H9 (cell line): ENCODE measurements at regions not wholly inside any gene's neighbourhood (a gene's known extent, or its start where the extent isn't known, plus 50 kb on each side); places are given as distances from the start of the nearest gene placed in this dataset.

ENCODE experiments used
- DNase-seq: peaks from one replicate; pipeline ENCODE4 v3.0.0-alpha.2; 2017
- H2AFZ ChIP-seq: one replicate; pipeline ENCODE4 v1.6.1; 2013; ENCODE audit warnings: mild to moderate bottlenecking, low read length, control low read depth, moderate library complexity
- H2AK5ac ChIP-seq: 2 replicates; pipeline ENCODE4 v1.6.1; 2013; ENCODE audit warnings: low read length, control low read depth, mixed read lengths; ENCODE audit not compliant: insufficient read length
- H2BK120ac ChIP-seq: one replicate; pipeline ENCODE4 v1.6.1; 2013; ENCODE audit warnings: low read depth, mild to moderate bottlenecking, low read length, control low read depth, inconsistent platforms; ENCODE audit not compliant: poor library complexity, severe bottlenecking
- H2BK12ac ChIP-seq: 2 replicates; pipeline ENCODE4 v1.6.1; 2013; ENCODE audit warnings: low read length, control low read depth, mixed read lengths, low read depth; ENCODE audit not compliant: insufficient read length
- H2BK15ac ChIP-seq: 2 replicates; pipeline ENCODE4 v1.6.1; 2013; ENCODE audit warnings: low read depth, low read length, control low read depth
- H2BK20ac ChIP-seq: one replicate; pipeline ENCODE4 v1.6.1; 2013; ENCODE audit warnings: low read depth, mild to moderate bottlenecking, low read length, control low read depth, inconsistent platforms; ENCODE audit not compliant: poor library complexity, severe bottlenecking
- H2BK5ac ChIP-seq: 2 replicates; pipeline ENCODE4 v1.6.1; 2013; ENCODE audit warnings: low read length, control low read depth, mixed read lengths; ENCODE audit not compliant: insufficient read length
- H3K14ac ChIP-seq: 2 replicates; pipeline ENCODE4 v1.6.1; 2013; ENCODE audit warnings: low read length, control low read depth; ENCODE audit not compliant: insufficient read depth
- H3K18ac ChIP-seq: 2 replicates; pipeline ENCODE4 v1.6.1; 2013; ENCODE audit warnings: low read depth, mild to moderate bottlenecking, mixed read lengths, low read length, control low read depth; ENCODE audit not compliant: insufficient read length
- H3K23ac ChIP-seq: 2 replicates; pipeline ENCODE4 v1.6.1; 2013; ENCODE audit warnings: low read length, control low read depth, mixed read lengths, low read depth; ENCODE audit not compliant: insufficient read length
- H3K23me2 ChIP-seq: 2 replicates; pipeline ENCODE4 v1.6.1; 2013; ENCODE audit warnings: low read depth, mild to moderate bottlenecking, mixed read lengths, low read length, control low read depth; ENCODE audit not compliant: insufficient read length, poor library complexity, severe bottlenecking
- H3K27ac ChIP-seq: 2 replicates; pipeline ENCODE4 v1.5.1; 2013; ENCODE audit warnings: low read length, control low read depth, mixed read lengths, low read depth; ENCODE audit not compliant: insufficient read length
- H3K27me3 ChIP-seq: 2 replicates; pipeline ENCODE4 v1.6.1; 2013; ENCODE audit warnings: low read length, control low read depth, inconsistent platforms; ENCODE audit not compliant: insufficient read depth
- H3K4ac ChIP-seq: 2 replicates; pipeline ENCODE4 v1.6.1; 2013; ENCODE audit warnings: low read depth, mild to moderate bottlenecking, control low read depth, inconsistent platforms, low read length, moderate library complexity
- H3K4me1 ChIP-seq: 2 replicates; pipeline ENCODE4 v1.6.1; 2013; ENCODE audit warnings: low read length, control low read depth, inconsistent platforms; ENCODE audit not compliant: insufficient read depth
- H3K4me2 ChIP-seq: 2 replicates; pipeline ENCODE4 v1.6.1; 2013; ENCODE audit warnings: low read length, control low read depth, mixed read lengths; ENCODE audit not compliant: insufficient read length, insufficient read depth
- H3K56ac ChIP-seq: 2 replicates; pipeline ENCODE4 v1.6.1; 2013; ENCODE audit warnings: low read depth, mild to moderate bottlenecking, mixed read lengths, low read length, control low read depth; ENCODE audit not compliant: insufficient read length
- H3K79me1 ChIP-seq: 2 replicates; pipeline ENCODE4 v1.6.1; 2013; ENCODE audit warnings: low read depth, mild to moderate bottlenecking, moderate library complexity, low read length, control low read depth, inconsistent platforms; ENCODE audit not compliant: insufficient read depth, poor library complexity, severe bottlenecking
- H3K79me2 ChIP-seq: 2 replicates; pipeline ENCODE4 v1.6.1; 2013; ENCODE audit warnings: low read length, control low read depth, inconsistent platforms; ENCODE audit not compliant: insufficient read depth
- H3K9ac ChIP-seq: 2 replicates; pipeline ENCODE4 v1.6.1; 2013; ENCODE audit warnings: low read length, control low read depth, mixed read lengths; ENCODE audit not compliant: insufficient read length; ENCODE audit errors: extremely low read depth
- H3K9me3 ChIP-seq: one replicate; pipeline ENCODE4 v1.6.1; 2013; ENCODE audit warnings: low read depth, low read length, inconsistent platforms; ENCODE audit not compliant: control insufficient read depth
- H3T11ph ChIP-seq: one replicate; pipeline ENCODE4 v1.6.1; 2013; ENCODE audit warnings: mild to moderate bottlenecking, low read length, control low read depth, inconsistent platforms
- H4K20me1 ChIP-seq: one replicate; pipeline ENCODE4 v1.6.1; 2013; ENCODE audit not compliant: control insufficient read depth, insufficient read length, insufficient read depth
- H4K5ac ChIP-seq: 2 replicates; pipeline ENCODE4 v1.6.1; 2013; ENCODE audit warnings: low read depth, mild to moderate bottlenecking, mixed read lengths, low read length, control low read depth; ENCODE audit not compliant: insufficient read length
- H4K8ac ChIP-seq: replicated peaks from 2 replicates; pipeline ENCODE4 v1.6.1; 2013; ENCODE audit warnings: low read length, control low read depth, mixed read lengths, low read depth; ENCODE audit not compliant: insufficient read length
- H4K91ac ChIP-seq: 2 replicates; pipeline ENCODE4 v1.6.1; 2013; ENCODE audit warnings: low read depth, mild to moderate bottlenecking, moderate library complexity, mixed read lengths, low read length, control low read depth; ENCODE audit not compliant: insufficient read length
- H3K27ac Mint-ChIP-seq, 3 experiments: 2 replicates in 2 of 3; 3 replicates in 1 of 3; pipeline ENCODE4 v1.8.0; 2020 to 2021; ENCODE audit warnings: mixed read lengths in 3 of 3, mild to moderate bottlenecking in 1 of 3, moderate library complexity in 1 of 3
- H3K27me3 Mint-ChIP-seq: 2 replicates; pipeline ENCODE4 v1.8.0; 2021; ENCODE audit warnings: low read depth, mild to moderate bottlenecking, moderate library complexity, mixed read lengths
- H3K36me3 Mint-ChIP-seq, 3 experiments: 2 replicates in 2 of 3; 3 replicates in 1 of 3; pipeline ENCODE4 v1.8.0; 2020 to 2021; ENCODE audit warnings: low read depth in 3 of 3, mixed read lengths in 3 of 3; ENCODE audit not compliant: insufficient read depth in 1 of 3
- H3K4me1 Mint-ChIP-seq, 2 experiments: 2 replicates each; pipeline ENCODE4 v1.8.0; 2020; ENCODE audit warnings: mixed read lengths in 2 of 2
- H3K4me3 Mint-ChIP-seq, 2 experiments: 2 replicates in 1 of 2; 3 replicates in 1 of 2; pipeline ENCODE4 v1.8.0; 2020 to 2021; ENCODE audit warnings: mild to moderate bottlenecking in 2 of 2, mixed read lengths in 2 of 2, moderate library complexity in 1 of 2
- H3K9me3 Mint-ChIP-seq, 2 experiments: 2 replicates in 1 of 2; 3 replicates in 1 of 2; pipeline ENCODE4 v1.8.0; 2020; ENCODE audit warnings: mild to moderate bottlenecking in 2 of 2, mixed read lengths in 2 of 2, moderate library complexity in 1 of 2
- WGBS: extraction: QIAGEN DNeasy Blood & Tissue Kit; methylation state at CpG from one replicate; pipeline ENCODE4 v1.1.7; 2013; ENCODE audit warnings: missing lambda C conversion rate, low lambda C conversion rate, mixed read lengths; ENCODE audit not compliant: insufficient read length; ENCODE audit errors: extremely low coverage; 5-methylcytosine and 5-hydroxymethylcytosine counted together
- TF ChIP-seq, protein P1 (sequence below): fragments of 200-600 bp; sonication (generic); conservative IDR thresholded peaks from 3 replicates; pipeline ENCODE4 v1.8.0; 2021; ENCODE audit warnings: antibody characterized with exemption, mild to moderate bottlenecking

DNA sequence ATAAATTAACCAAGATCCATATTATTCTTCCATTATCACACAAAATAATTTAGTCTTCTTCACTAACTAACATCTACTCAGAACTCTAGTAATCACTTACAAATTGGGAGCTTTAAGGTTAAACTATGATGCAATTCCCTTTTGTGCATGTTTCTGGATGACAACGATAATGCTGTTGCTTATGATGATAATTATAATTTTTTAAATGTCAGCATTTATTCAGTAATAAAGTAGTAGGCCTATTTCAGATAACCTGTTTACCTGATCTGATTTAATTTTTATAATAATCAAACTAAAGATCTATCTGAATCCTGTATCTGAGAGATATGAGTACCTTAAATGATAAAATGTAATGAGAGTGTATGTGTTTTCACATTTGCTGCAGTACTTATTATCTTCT lies 507.8 kb upstream of the GRID2 start:
- no peaks in the 10 kb centered on the region for H3K79me2 ChIP-seq
- peaks cover 0 to 2% (median 2%) of the 10 kb centered on the region in 3 experiments; a peak in 2 of 7 replicates for H3K36me3 Mint-ChIP-seq
- no peak overlapping the region for H3K23ac ChIP-seq
- H3K56ac ChIP-seq = no peak overlapping the region
- no CpG with 5 or more reads among the region's 1 CpG for WGBS
- no peaks in the 10 kb centered on the region for H3K9me3 ChIP-seq
- no peak overlapping the region for H2BK20ac ChIP-seq
- H3K79me1 ChIP-seq = no peaks in the 10 kb centered on the region
- H3K14ac ChIP-seq = no peak overlapping the region
- no peak overlapping the region for H3K4me3 Mint-ChIP-seq
- H4K5ac ChIP-seq = no peak overlapping the region
- no peak overlapping the region for H4K8ac ChIP-seq
- TF ChIP-seq, protein P1, sequence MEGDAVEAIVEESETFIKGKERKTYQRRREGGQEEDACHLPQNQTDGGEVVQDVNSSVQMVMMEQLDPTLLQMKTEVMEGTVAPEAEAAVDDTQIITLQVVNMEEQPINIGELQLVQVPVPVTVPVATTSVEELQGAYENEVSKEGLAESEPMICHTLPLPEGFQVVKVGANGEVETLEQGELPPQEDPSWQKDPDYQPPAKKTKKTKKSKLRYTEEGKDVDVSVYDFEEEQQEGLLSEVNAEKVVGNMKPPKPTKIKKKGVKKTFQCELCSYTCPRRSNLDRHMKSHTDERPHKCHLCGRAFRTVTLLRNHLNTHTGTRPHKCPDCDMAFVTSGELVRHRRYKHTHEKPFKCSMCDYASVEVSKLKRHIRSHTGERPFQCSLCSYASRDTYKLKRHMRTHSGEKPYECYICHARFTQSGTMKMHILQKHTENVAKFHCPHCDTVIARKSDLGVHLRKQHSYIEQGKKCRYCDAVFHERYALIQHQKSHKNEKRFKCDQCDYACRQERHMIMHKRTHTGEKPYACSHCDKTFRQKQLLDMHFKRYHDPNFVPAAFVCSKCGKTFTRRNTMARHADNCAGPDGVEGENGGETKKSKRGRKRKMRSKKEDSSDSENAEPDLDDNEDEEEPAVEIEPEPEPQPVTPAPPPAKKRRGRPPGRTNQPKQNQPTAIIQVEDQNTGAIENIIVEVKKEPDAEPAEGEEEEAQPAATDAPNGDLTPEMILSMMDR = no peak
- H3K4me2 ChIP-seq = no peak overlapping the region
- H3K9ac ChIP-seq = no peak overlapping the region
- no peak overlapping the region for H2AK5ac ChIP-seq
- H3K23me2 ChIP-seq = no peaks in the 10 kb centered on the region
- no peak overlapping the region for H4K91ac ChIP-seq
- H2BK12ac ChIP-seq = no peak overlapping the region
- H2BK15ac ChIP-seq = no peak overlapping the region
- H3K27ac Mint-ChIP-seq = no peak overlapping the region
- H2AFZ ChIP-seq = no peak overlapping the region
- no peak overlapping the region for H3K27ac ChIP-seq
- peaks cover 0 to 6% of the 10 kb centered on the region in 2 experiments; a peak in 2 of 5 replicates for H3K9me3 Mint-ChIP-seq
- no peak overlapping the region for H3K4ac ChIP-seq
- no peaks in the 10 kb centered on the region for H4K20me1 ChIP-seq
- no peaks in the 10 kb centered on the region for H3K27me3 Mint-ChIP-seq
- no peak overlapping the region for H2BK120ac ChIP-seq
- no peaks in the 10 kb centered on the region for H3K27me3 ChIP-seq
- no peaks in the 10 kb centered on the region for H3K4me1 ChIP-seq
- no peak overlapping the region for H2BK5ac ChIP-seq
- H3K4me1 Mint-ChIP-seq = peaks cover 2 to 4% of the 10 kb centered on the region in 2 experiments; a peak in 2 of 4 replicates
- no peak for DNase-seq
- no peak overlapping the region for H3T11ph ChIP-seq
- no peak overlapping the region for H3K18ac ChIP-seq
